Adrenal gland (tissue), 5 donors: ENCODE measurements at regions not wholly inside any gene's neighbourhood (a gene's known extent, or its start where the extent isn't known, plus 50 kb on each side); places are given as distances from the start of the nearest gene placed in this dataset.

Source experiments
- CTCF ChIP-seq, 6 experiments: fragments of 450-650 bp in 4 of 6; fragments of 200-600 bp in 2 of 6; sonication (generic) in 1 of 6; IDR thresholded peaks; 1 replicate in 5 of 6; 2 replicates in 1 of 6; pipeline versions ENCODE4 v1.5.1 to v1.8.0; 2016 to 2021; ENCODE audit warnings: antibody characterized with exemption in 6 of 6, mild to moderate bottlenecking in 2 of 6, moderate library complexity in 1 of 6
- POLR2A ChIP-seq, 2 donors: fragments of 450-650 bp; IDR thresholded peaks; one replicate each; pipeline ENCODE4 v1.6.1; 2017; ENCODE audit warnings: antibody characterized with exemption in 2 of 2, mild to moderate bottlenecking in 2 of 2, moderate library complexity in 1 of 2
- donor health status: DM: no; HTN: no; CAD: no.

GRCh38 chr4:129751646-129752045 is 655.7 kb downstream of the C4orf33 start:
- TF ChIP-seq CTCF (IDR thresholded peaks at IDR 0.05) (no peak), POLR2A (IDR thresholded peaks at IDR 0.05) (no peak)
